Astrocyte of the spinal cord (primary cell): ENCODE measurements at regions not wholly inside any gene's neighbourhood (a gene's known extent, or its start where the extent isn't known, plus 50 kb on each side); places are given as distances from the start of the nearest gene placed in this dataset.

Source experiments
- DNase-seq: peaks from one replicate; pipeline ENCODE4 v3.0.0; 2011; ENCODE audit warnings: low read depth, low spot score
- H3K4me3 ChIP-seq: 2 replicates; pipeline ENCODE4 v1.5.1; 2011; ENCODE audit warnings: low read depth, mild to moderate bottlenecking, low read length, moderate library complexity
- CTCF ChIP-seq: IDR thresholded peaks from 2 replicates; pipeline ENCODE4 v1.5.1; 2012; ENCODE audit warnings: low read depth, mild to moderate bottlenecking, low read length, inconsistent platforms
- in situ Hi-C: cut with HindIII; loops from 2 replicates; pipeline ENCODE4 v1.10.0; 2017; ENCODE audit warnings: low sequenced_read_pairs

GRCh38 chr7:46764100-46764936 is 817.6 kb downstream of the TNS3 start:
- in situ Hi-C loops = no loop called here
- DNase-seq = peak; percentile 98
- TF ChIP-seq CTCF = no peak
- no peak overlapping the region for H3K4me3 ChIP-seq

- in situ Hi-C loops = no loop called here
- DNase-seq = no peak
- H3K4me3 ChIP-seq = no peak overlapping the region
- no peak for TF ChIP-seq CTCF
These were observed 818.6 kb downstream of the TNS3 start for GRCh38 chr7:46763344-46763743.

- in situ Hi-C loops = no loop called here
- no peak for TF ChIP-seq CTCF
These were observed 822.0 kb downstream of the TNS3 start for GRCh38 chr7:46759711-46760480.

GRCh38 chr7:46756996-46757395 is 824.9 kb downstream of the TNS3 start:
- TF ChIP-seq CTCF = no peak
- in situ Hi-C loops = no loop called here
- H3K4me3 ChIP-seq = no peak overlapping the region
- DNase-seq = no peak

More at GRCh38 chr7:46759711-46760480, 822.0 kb downstream of the TNS3 start:
- DNase-seq = peak; percentile 70
- no peak overlapping the region for H3K4me3 ChIP-seq

GRCh38 chr7:46756256-46756655 is 825.7 kb downstream of the TNS3 start:
- in situ Hi-C loops = no loop called here
- no peak for TF ChIP-seq CTCF
- H3K4me3 ChIP-seq = no peak overlapping the region
- DNase-seq = no peak

- H3K4me3 ChIP-seq = no peak overlapping the region
- in situ Hi-C loops = no loop called here
- TF ChIP-seq CTCF = no peak
- DNase-seq = peak; percentile 47
These were observed 826.5 kb downstream of the TNS3 start for GRCh38 chr7:46755120-46756034.
